ENCODE measurements at regions not wholly inside any gene's neighbourhood (a gene's known extent, or its start where the extent isn't known, plus 50 kb on each side); places are given as distances from the start of the nearest gene placed in this dataset.

GRCh38 chrX:43345166-43345565, 310.9 kb upstream of the MAOA start:
- TF ChIP-seq CTCF (conservative IDR thresholded peaks at IDR 0.05; ENCODE audit: low read length) (no peak), EZH2phosphoT487 (IDR thresholded peaks at IDR 0.05; ENCODE audit: borderline replicate concordance, low read depth, low read length) (no peak)
